ENCODE measurements at regions not wholly inside any gene's neighbourhood (a gene's known extent, or its start where the extent isn't known, plus 50 kb on each side); places are given as distances from the start of the nearest gene placed in this dataset.
"Not testable (repeated sequence)": the region's sequence is repeated elsewhere in the genome, so short reads cannot be mapped to it uniquely, and the experiment has no call there.

GRCh38 chrX:42832764-42833549, 55.0 kb upstream of the PPP1R2C start:
- DNase-seq (ENCODE audit: low read depth), result no peak

GRCh38 chrX:42833550-42833940, 55.6 kb upstream of the PPP1R2C start:
- DNase-seq (ENCODE audit: low read depth), result not testable (repeated sequence)

DNA sequence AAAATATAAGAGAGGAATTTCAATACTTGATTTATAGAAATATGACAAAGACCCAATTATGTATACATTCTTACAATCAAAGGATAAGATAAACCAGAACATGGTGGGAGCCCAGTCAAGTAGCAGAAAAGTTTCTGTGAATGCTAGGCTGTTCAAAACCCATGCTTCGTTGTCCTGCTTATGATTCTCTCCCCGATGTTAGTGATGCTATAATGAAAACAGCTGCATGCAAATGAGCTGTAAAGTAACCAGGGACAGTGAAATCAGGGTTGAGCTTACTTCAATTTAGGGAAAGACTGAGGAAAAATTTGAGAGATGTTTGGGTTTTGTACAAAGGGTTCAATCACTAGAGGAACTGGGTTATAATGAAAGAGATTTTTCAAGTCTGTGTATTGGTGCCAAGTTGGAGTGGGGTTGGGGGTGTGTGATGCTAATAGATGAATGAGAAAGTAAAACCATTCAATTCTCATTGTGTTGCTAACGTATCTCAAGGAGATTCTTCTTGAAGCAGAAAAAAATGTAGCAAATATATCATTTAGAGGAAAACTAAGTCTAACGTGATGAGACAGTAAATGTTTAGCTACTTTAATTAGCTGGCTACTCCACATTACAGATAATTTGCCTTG, 59.3 kb upstream of the PPP1R2C start:
- no peak for DNase-seq (ENCODE audit: low read depth)

DNA sequence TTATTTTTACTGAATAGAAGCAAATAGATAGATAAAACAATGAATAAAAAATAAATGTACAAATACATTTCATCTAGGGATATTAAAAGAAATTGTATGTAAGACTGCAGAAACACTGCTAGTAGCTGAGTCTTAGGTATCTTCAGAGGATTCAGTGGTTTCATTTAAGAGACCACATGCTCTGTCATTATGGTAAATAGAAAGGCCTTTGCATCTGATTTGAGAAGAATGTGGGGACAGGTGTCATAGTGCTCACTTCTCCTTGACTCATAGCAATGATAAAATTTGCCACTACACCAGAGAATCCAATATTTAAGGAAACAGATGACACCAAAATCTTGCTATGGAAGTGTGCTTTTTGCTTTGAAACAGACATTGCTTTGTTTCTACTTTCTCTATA, 59.8 kb upstream of the PPP1R2C start:
- DNase-seq (ENCODE audit: low read depth), result no peak

- no peak for DNase-seq (ENCODE audit: low read depth)
Measured at GRCh38 chrX:42839632-42840031, 61.7 kb upstream of the PPP1R2C start.

- DNase-seq (ENCODE audit: low read depth), result no peak
Measured at GRCh38 chrX:42846741-42847140, 68.8 kb upstream of the PPP1R2C start.

DNA sequence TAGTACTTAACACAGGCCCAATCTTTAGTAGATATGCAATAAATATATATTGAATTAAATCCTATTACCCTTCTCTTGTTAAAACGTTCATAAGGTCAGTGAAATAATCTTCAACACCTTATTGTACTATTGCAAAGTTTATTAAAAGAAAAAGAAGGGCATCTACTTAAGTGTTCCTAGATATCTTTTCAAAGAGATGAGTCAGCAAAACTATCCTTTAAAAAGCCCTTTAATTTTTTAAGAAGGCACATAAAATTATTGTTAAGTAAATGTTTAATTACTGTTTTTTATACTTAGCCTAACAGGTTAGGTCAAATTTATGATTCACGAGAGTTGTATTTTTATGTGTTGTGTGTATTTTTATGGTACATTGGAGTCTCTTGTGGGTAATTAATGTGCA, 77.3 kb upstream of the PPP1R2C start:
- DNase-seq (ENCODE audit: low read depth), result no peak

DNA sequence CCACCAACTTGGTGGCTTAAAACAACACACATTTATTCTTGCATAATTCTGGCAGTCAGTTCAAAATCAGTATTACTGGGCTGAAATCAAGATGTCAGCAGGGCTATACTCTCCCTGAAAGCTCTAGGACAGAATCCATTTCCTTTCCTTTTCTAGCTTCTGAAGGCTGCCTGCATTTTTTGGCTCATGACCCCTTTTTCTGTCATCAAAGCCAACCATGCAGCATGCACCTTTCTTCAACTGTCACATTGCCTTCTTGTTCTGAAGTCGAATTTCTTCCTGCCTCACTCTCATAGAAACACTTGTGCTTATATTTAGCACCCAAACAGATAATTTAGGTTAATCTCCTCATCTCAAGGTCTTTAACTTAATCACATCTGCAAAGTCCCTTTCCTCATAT, 79.8 kb upstream of the PPP1R2C start:
- no peak for DNase-seq (ENCODE audit: low read depth)

GRCh38 chrX:42869011-42869410, 91.0 kb upstream of the PPP1R2C start:
- DNase-seq (ENCODE audit: low read depth), result no peak

- DNase-seq (ENCODE audit: low read depth), result no peak
Measured at GRCh38 chrX:42869659-42870476, 91.9 kb upstream of the PPP1R2C start.

DNA sequence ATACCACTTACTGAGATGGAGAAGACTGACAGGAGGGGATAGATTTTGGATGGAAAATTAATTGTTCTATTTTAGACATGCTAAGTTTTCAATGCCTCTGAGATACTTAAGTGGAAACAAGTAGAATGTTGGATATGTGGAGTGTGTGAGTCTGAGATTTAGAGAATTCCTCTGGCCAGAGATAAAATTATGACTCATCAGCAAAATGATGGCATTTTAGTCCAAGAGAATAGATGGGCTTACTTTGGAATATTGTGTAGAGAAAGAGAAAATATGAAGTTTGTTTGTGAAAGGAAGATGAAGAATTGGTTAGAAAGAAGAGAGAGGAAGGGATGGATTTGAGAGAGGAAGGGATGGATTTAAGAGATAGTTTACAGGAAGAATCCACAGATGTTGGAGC, 108.6 kb upstream of the PPP1R2C start:
- DNase-seq (ENCODE audit: low read depth), result no peak

DNA sequence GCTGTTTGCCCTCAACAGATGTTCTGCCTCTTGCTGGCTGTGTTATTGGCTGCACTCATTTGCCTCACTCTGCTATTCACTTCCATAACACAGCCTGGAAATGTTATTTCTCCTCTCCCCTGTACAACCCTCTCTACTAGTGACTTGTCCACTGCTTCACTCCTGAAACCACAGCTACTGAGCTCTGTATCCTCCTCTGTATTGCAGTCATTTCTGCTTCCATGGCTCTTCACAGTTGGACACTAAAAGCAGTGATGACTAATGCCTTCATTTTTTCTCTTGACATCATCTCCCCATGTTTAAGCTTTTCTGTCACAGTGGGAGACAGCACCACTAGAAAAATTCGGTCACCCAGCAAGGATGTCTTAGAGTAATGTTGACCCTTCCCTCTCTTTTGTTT, 123.0 kb upstream of the PPP1R2C start:
- no peak for DNase-seq (ENCODE audit: low read depth)

DNA sequence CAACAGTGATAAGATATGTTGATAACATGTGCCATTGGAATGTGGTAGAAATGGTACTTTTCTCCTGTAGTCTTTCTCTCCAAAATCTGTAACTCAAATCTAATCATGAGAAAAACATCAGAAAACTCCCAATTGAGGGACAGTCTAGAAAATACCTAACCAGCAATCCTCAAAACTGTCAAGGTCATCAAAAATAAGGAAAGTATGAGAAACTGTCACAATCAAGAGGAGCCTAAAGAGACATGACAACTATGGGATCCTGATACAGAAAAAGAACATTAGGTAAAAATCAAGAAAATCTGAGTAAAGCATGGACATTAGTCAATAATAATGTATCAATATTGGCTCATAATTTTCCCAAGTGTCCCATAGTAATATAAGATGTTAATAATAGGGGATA, 124.5 kb upstream of the PPP1R2C start:
- DNase-seq (ENCODE audit: low read depth), result no peak

DNA sequence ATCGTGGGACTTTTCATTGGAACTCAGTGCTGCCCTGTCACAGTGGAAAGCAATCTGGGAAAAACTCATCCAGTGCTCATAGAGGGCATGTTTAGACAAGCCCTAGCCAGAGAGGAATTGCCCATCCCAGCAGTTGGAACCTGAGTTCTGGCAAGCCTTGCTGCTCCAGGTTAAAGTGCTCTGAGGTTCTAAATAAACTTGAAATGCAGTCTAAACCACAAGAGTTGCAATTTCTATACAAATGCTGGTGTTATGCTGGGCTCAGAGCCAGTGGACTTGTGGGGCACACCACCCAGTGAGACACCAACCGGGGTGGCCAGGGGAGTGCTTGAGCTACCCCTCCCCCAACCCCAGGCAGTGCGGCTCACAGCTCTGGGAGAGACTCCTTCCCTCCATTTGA, 142.8 kb upstream of the PPP1R2C start:
- DNase-seq (ENCODE audit: low read depth), result no peak

DNA sequence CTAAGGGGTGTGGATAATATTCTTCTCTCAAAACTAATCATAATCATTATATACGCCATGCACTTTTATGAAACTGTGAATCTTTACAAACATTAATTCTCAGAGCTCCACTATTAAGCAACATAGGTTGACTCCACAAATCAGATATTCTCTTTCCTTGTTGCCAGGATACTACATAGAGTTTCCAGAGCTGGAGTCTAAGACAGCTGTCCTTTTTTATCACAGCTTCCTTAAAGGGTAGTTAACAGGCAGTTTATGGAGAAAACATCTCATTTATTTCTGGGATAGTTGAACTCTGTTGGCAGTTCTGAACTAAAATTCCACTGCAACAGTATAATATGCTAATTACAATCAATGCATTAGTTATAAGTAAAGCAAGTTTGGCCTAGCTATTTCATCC, 152.1 kb upstream of the PPP1R2C start:
- DNase-seq (ENCODE audit: low read depth), result no peak

- no peak for DNase-seq (ENCODE audit: low read depth)
Measured at GRCh38 chrX:42930951-42931350, 153.0 kb upstream of the PPP1R2C start.

- no peak for DNase-seq (ENCODE audit: low read depth)
Measured at GRCh38 chrX:42933187-42933586, 155.2 kb upstream of the PPP1R2C start.

DNA sequence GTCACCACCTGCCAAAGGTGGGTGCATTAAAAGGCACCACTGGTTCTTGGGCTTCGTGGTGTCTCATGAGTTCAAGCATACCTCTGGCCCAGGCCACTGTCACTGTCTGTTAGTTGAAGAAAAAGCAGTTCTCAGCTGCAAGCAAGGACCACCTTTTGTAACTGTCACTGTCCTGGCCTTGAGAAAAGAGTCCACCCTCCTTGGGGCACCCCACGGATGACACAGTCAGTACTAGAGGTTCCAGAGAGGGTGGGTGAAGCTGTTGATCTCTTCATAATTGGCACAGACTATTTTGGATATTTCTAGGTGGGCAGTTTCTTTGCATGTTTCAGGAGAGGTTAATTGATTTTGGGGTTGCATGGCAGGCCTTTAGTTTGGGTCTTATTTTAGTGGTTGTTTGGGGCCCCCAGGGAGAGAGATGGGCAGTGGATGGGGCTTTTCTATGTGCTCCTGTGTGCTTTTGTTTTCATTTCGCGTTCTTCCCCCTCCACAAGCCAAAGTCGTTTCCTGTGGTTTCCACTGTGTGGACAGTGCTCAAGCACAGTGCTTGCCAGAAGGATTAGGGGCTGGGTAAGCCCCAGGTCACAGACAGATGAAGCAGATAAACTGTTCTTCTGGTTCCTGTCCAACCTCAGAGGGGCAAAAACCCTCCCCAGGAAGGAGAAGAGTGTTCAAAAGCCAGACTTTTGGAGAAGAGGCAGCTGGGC, 156.2 kb upstream of the PPP1R2C start:
- no peak for DNase-seq (ENCODE audit: low read depth)

DNA sequence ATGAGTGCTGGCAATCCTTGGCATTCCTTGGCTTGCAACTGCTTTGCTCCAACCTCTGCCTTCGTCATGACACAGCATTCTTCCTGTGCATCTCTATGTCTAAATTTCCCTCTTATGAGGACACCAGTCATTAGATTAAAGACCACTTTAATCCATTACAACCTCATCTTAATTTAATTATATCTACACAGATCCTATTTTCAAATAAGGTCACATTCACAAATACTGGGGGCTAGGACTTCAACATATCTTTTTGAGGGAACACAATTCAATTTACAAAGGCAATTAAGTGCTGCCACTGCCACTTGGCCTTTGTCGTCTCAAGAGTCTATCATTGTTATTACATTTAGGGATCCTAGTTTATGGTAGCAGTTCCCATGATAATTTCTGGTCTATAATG, 163.7 kb upstream of the PPP1R2C start:
- DNase-seq (ENCODE audit: low read depth), result no peak

DNA sequence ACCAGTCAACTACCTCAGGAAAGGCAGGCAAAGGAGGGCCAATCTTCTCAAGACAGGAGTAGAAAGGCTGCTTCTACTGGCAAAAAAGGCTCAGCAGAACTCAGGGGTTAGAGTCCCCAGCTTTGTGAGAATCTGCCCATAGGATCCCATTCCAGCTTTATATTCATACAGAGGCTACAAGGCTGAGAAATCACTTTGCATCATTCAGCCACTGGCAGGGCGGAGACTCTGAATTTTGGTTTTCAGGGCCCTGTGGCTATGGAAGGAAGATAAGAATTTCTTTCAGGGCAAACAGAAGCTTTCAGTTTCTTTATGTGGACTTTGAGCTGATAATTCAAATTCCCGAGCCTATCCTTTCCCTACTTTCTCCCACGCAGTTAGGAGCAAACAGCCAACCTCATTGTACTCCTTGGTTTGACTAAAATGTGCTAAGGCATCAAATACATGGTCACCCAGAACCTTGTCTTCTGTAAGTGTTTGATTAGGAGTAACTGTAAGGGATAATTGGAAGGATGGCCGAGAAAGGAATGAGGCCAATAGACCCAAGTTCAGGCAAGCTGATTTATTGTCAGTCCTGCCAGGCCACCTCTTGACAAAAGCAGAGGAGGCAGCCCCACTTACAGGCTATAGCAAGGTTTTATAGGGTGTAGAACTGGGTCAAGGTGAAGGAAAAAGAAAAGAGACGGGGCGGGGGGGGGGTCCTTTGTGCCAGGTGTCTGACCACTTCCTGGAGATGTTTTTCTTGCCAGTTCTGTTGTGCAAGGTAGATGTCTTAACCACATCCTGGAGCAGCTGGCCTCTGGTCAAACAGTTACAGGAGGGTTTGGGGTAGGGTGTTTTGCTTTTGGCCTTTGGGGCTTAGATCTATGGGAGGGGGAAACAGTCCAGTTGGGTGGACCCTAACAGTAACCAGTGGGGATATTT, 165.3 kb upstream of the PPP1R2C start:
- no peak for DNase-seq (ENCODE audit: low read depth)

DNA sequence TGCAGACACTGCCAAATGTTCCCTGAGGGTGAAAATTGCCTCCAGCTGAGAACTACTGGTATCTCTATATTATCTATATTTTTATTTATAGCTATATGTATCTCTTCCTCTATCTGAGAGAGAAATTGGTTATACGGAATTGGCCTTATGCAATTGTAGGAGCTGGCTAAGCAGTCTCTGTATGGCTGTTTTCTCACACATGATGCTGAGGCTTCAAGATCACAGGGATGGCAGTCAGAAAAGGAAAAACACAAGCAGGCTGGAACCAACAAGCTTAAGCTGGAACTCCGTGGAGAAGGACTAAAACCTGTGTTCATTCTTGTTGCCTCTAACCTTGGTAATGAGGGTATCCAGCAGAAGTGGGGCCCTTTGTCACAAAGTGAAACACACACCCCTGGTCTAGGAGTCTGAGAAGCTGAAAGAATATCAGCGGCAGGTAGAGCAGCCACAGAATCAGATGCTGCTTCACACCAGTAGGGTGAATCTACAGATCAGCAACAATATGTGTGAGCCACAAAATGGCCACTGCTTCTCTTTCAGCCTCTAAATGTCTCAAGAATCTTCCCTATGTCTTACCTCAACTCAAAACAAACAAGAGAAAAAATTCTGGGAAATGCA, 166.5 kb upstream of the PPP1R2C start:
- DNase-seq (ENCODE audit: low read depth), result no peak

All from fibroblast of gingiva (primary cell).